Mesendoderm (in vitro differentiated cells): ENCODE measurements at regions not wholly inside any gene's neighbourhood (a gene's known extent, or its start where the extent isn't known, plus 50 kb on each side); places are given as distances from the start of the nearest gene placed in this dataset.

Source experiments
- DNase-seq: peaks from one replicate; pipeline ENCODE4 v3.0.0; 2013
- H2AK5ac ChIP-seq: 2 replicates; pipeline ENCODE4 v1.6.1; 2013; ENCODE audit warnings: low read length, inconsistent platforms
- H2BK120ac ChIP-seq: 2 replicates; pipeline ENCODE4 v1.6.1; 2013; ENCODE audit warnings: low read depth, mild to moderate bottlenecking, low read length, moderate library complexity, mixed read lengths
- H2BK15ac ChIP-seq: replicated peaks from 2 replicates; pipeline ENCODE4 v1.6.1; 2013; ENCODE audit warnings: low read depth, mild to moderate bottlenecking, moderate library complexity
- H2BK5ac ChIP-seq: 2 replicates; pipeline ENCODE4 v1.6.1; 2013; ENCODE audit warnings: low read length, inconsistent platforms
- H3K18ac ChIP-seq: 2 replicates; pipeline ENCODE4 v1.6.1; 2013; ENCODE audit warnings: mild to moderate bottlenecking, low read length, mixed read lengths
- H3K23ac ChIP-seq: one replicate; pipeline ENCODE4 v1.6.1; 2013; ENCODE audit warnings: low read length
- H3K27ac ChIP-seq: 2 replicates; pipeline ENCODE4 v1.5.1; 2013; ENCODE audit warnings: low read depth, mild to moderate bottlenecking, inconsistent platforms, low read length, moderate library complexity
- H3K27me3 ChIP-seq: 2 replicates; pipeline ENCODE4 v1.6.1; 2013; ENCODE audit warnings: low read length, control low read depth, mild to moderate bottlenecking, inconsistent platforms; ENCODE audit not compliant: insufficient read depth, poor library complexity
- H3K36me3 ChIP-seq: 2 replicates; pipeline ENCODE4 v1.6.1; 2013; ENCODE audit warnings: low read length, inconsistent platforms; ENCODE audit not compliant: control insufficient read depth, insufficient read depth
- H3K4ac ChIP-seq: one replicate; pipeline ENCODE4 v1.6.1; 2013; ENCODE audit warnings: low read depth, mild to moderate bottlenecking, low read length, moderate library complexity
- H3K4me1 ChIP-seq: 2 replicates; pipeline ENCODE4 v1.6.1; 2013; ENCODE audit warnings: low read depth, low read length, inconsistent platforms; ENCODE audit not compliant: control insufficient read depth
- H3K4me2 ChIP-seq: 2 replicates; pipeline ENCODE4 v1.6.1; 2013; ENCODE audit warnings: low read length
- H3K4me3 ChIP-seq: 2 replicates; pipeline ENCODE4 v1.5.1; 2013; ENCODE audit warnings: mild to moderate bottlenecking, low read length
- H3K56ac ChIP-seq: one replicate; pipeline ENCODE4 v1.6.1; 2013; ENCODE audit warnings: low read length
- H3K79me1 ChIP-seq: 2 replicates; pipeline ENCODE4 v1.6.1; 2013; ENCODE audit warnings: low read length, inconsistent platforms
- H3K79me2 ChIP-seq: 2 replicates; pipeline ENCODE4 v1.6.1; 2013; ENCODE audit warnings: mild to moderate bottlenecking, low read length; ENCODE audit not compliant: control insufficient read depth, insufficient read depth
- H3K9ac ChIP-seq: 2 replicates; pipeline ENCODE4 v1.6.1; 2013; ENCODE audit warnings: low read length, inconsistent platforms
- H4K5ac ChIP-seq: one replicate; pipeline ENCODE4 v1.6.1; 2013; ENCODE audit warnings: low read length
- H4K8ac ChIP-seq: one replicate; pipeline ENCODE4 v1.6.1; 2013; ENCODE audit warnings: low read depth, mild to moderate bottlenecking, control low read depth, low read length, moderate library complexity
- WGBS: extraction: QIAGEN DNeasy Blood & Tissue Kit; methylation state at CpG from one replicate; pipeline ENCODE4 v1.1.7; 2013; ENCODE audit warnings: low lambda C conversion rate, missing lambda C conversion rate; ENCODE audit not compliant: insufficient coverage; ENCODE audit errors: extremely low coverage; 5-methylcytosine and 5-hydroxymethylcytosine counted together

DNA sequence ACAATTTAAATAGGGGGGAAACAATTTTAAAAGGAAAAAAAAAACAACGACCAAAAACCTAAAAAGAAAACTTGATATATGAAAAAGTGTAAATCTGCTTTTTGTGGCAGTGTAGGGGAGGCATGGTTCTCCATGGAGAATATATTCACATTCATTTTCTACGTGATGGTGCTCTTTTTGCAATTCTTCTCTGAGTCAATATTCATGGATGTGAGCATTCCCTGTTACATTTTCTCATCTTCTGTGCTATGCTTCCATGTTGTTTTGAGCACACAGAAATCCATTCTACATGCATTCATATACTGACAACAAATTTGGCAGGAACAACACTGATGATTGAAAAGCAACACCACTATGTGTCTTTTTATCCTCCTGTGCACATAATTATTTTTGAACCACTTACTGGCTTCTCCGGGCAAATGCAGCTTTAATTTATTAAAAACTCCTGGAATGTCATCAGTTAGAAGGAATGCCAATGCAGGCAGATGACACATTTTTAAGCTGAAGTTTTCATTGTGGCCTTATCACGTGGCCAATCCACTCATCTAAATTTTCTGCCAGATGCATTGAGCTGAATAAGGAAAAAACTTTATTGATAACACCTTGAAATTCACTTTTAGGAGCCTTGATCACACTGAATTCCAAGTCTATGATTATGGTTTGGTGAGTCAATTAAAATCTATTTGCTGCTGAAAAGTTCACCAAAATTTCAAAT, 590.6 kb downstream of the NUF2 start:
- Histone ChIP-seq H3K4me1 (no peaks in the 10 kb centered on the region), H2BK120ac (no peak overlapping the region), H3K4me2 (no peak overlapping the region), H2AK5ac (no peak overlapping the region), H3K56ac (no peak overlapping the region), H3K27ac (no peak overlapping the region), H2BK15ac (no peak overlapping the region), H3K79me2 (no peaks in the 10 kb centered on the region), H3K4me3 (no peak overlapping the region), H3K27me3 (no peaks in the 10 kb centered on the region), H4K5ac (no peak overlapping the region), H3K79me1 (no peaks in the 10 kb centered on the region), H3K9ac (no peak overlapping the region), H4K8ac (no peak overlapping the region), H2BK5ac (no peak overlapping the region), H3K4ac (no peak overlapping the region), H3K23ac (no peak overlapping the region), H3K36me3 (no peaks in the 10 kb centered on the region), H3K18ac (no peak overlapping the region)
- DNase-seq, result no peak
- WGBS, result no CpG with 5 or more reads among the region's 4 CpGs

DNA sequence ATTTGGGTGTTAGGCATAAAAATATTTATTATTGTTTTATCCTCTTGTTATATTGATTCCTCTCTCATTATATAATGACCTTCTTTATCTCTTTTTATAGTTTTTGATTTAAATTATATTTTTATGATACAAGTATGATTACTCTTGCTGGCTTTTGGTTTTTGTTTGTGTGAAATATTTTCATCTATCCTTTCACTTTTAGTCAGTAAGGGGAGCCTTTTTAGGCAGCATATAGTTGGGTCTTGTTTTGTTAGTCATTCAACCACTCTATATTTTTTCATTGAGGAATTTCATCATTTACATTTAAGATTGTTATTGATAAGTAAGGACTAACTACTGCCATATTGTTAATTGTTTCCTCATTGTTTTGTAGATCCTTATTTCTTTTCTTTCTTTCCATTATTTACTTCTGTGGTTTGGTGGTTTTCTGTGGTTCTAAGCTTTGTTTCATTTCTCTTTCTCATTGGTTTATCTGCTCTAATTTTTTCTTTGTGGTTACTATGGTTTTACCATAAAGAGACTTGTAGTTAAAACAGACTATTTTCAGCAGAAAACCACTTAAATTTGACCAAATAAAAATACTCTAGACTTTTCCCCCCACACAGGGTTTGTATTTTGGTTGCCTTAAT, 593.1 kb downstream of the NUF2 start:
- no peak overlapping the region for H2AK5ac ChIP-seq
- no peaks in the 10 kb centered on the region for H3K4me1 ChIP-seq
- H2BK5ac ChIP-seq, result no peak overlapping the region
- no peak overlapping the region for H3K23ac ChIP-seq
- no peak overlapping the region for H3K18ac ChIP-seq
- no peaks in the 10 kb centered on the region for H3K36me3 ChIP-seq
- DNase-seq, result no peak
- H3K9ac ChIP-seq, result no peak overlapping the region
- H3K79me1 ChIP-seq, result no peaks in the 10 kb centered on the region
- no peak overlapping the region for H3K56ac ChIP-seq
- no peak overlapping the region for H4K5ac ChIP-seq
- no peak overlapping the region for H2BK15ac ChIP-seq
- H4K8ac ChIP-seq, result no peak overlapping the region
- H3K4ac ChIP-seq, result no peak overlapping the region
- H2BK120ac ChIP-seq, result no peak overlapping the region
- no peak overlapping the region for H3K4me2 ChIP-seq
- no peaks in the 10 kb centered on the region for H3K27me3 ChIP-seq
- no peak overlapping the region for H3K27ac ChIP-seq
- H3K4me3 ChIP-seq, result no peak overlapping the region
- no peaks in the 10 kb centered on the region for H3K79me2 ChIP-seq

DNA sequence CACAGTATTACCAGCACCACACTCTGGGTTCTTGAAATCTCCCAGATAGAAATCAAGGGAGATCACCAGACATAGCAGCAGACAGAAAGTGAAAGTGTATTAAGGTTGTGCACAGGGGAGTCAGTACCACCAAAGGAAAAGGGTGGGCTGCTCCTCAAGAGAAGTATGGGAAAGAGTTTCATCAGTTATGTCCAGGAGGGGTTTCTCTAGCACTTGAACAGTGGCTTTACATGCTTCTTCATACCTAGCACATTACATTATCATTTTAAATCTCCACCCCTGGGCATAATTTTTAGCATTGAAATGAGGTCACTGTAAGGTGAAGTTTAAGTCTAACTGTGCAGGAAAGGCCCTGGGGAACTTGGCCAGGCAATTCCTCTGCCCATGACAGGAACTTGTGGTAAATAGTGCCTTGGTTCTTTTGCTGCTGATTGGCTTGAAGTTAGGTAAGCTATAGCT, 601.0 kb downstream of the NUF2 start:
- no peak overlapping the region for H3K4ac ChIP-seq
- H2BK120ac ChIP-seq, result no peak overlapping the region
- H2AK5ac ChIP-seq, result no peak overlapping the region
- no peak overlapping the region for H3K23ac ChIP-seq
- no peak for DNase-seq
- no peaks in the 10 kb centered on the region for H3K79me1 ChIP-seq
- H3K9ac ChIP-seq, result no peak overlapping the region
- H2BK15ac ChIP-seq, result no peak overlapping the region
- no peaks in the 10 kb centered on the region for H3K79me2 ChIP-seq
- no peaks in the 10 kb centered on the region for H3K27me3 ChIP-seq
- H4K5ac ChIP-seq, result no peak overlapping the region
- H3K18ac ChIP-seq, result no peak overlapping the region
- no peak overlapping the region for H3K56ac ChIP-seq
- no peak overlapping the region for H3K4me2 ChIP-seq
- no peak overlapping the region for H2BK5ac ChIP-seq
- no peaks in the 10 kb centered on the region for H3K4me1 ChIP-seq
- H3K27ac ChIP-seq, result no peak overlapping the region
- H4K8ac ChIP-seq, result no peak overlapping the region
- H3K36me3 ChIP-seq, result no peaks in the 10 kb centered on the region
- no peak overlapping the region for H3K4me3 ChIP-seq

DNA sequence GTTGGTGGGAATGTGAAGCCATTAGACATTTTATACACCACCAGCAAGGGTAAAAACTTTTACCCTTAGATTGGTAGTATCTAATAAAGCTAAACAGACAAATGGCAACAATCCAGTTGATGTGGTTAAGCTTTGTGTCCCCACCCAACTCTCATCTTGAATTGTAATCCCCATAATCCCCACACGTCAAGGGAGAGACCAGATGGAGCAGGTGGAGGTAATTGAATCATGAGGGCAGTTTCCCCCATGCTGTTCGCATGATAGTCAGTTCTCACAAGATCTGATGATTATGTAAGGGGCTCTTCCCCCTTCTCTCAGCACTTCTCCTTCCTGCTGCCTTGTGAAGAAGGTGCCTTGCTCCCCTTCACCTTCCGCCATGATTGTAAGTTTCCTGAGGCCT, 602.3 kb downstream of the NUF2 start:
- WGBS, result no CpG with 5 or more reads among the region's 3 CpGs
- no peak overlapping the region for H2AK5ac ChIP-seq
- no peak overlapping the region for H4K8ac ChIP-seq

DNA sequence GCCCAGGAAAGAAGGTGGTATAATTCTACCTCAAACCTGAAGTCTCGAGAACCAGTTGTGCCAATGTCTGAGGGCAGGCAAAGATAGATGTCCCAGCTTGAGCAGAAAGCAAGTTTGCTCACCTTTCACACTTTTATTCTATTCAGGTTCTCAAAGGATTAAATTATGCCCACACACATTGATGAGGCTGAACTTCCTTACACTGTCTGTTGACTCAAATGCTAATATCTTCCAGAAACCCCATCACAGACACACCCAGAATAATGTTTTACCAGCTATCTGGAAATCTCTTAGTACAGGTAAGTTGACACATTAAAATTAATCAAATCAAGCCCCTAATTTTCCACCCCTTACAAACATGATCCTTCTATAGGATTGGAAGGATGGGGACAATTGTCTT, 605.7 kb downstream of the NUF2 start:
- Histone ChIP-seq H3K36me3 (no peaks in the 10 kb centered on the region), H3K23ac (no peak overlapping the region), H2BK5ac (no peak overlapping the region), H3K4me3 (no peak overlapping the region), H3K9ac (no peak overlapping the region), H2BK120ac (no peak overlapping the region), H4K5ac (no peak overlapping the region), H3K27ac (no peak overlapping the region), H3K79me2 (no peaks in the 10 kb centered on the region), H3K79me1 (no peaks in the 10 kb centered on the region), H3K4ac (no peak overlapping the region), H2AK5ac (no peak overlapping the region), H3K4me1 (no peaks in the 10 kb centered on the region), H2BK15ac (no peak overlapping the region), H3K18ac (no peak overlapping the region), H3K27me3 (no peaks in the 10 kb centered on the region), H4K8ac (no peak overlapping the region), H3K56ac (no peak overlapping the region), H3K4me2 (no peak overlapping the region)
- DNase-seq, result no peak
- WGBS, result no CpG with 5 or more reads among the region's 1 CpG

More for the DNA sequence above, 602.3 kb downstream of the NUF2 start:
- H3K27ac ChIP-seq, result no peak overlapping the region
- H3K56ac ChIP-seq, result no peak overlapping the region
- H4K5ac ChIP-seq, result no peak overlapping the region
- no peak overlapping the region for H3K9ac ChIP-seq
- no peaks in the 10 kb centered on the region for H3K36me3 ChIP-seq
- no peak overlapping the region for H3K4me2 ChIP-seq
- H2BK5ac ChIP-seq, result no peak overlapping the region
- H3K27me3 ChIP-seq, result no peaks in the 10 kb centered on the region
- H3K79me1 ChIP-seq, result no peaks in the 10 kb centered on the region
- no peak overlapping the region for H2BK15ac ChIP-seq
- no peaks in the 10 kb centered on the region for H3K4me1 ChIP-seq
- DNase-seq, result peak; percentile 18
- H3K79me2 ChIP-seq, result no peaks in the 10 kb centered on the region
- H3K23ac ChIP-seq, result no peak overlapping the region
- no peak overlapping the region for H3K4me3 ChIP-seq
- no peak overlapping the region for H2BK120ac ChIP-seq
- no peak overlapping the region for H3K18ac ChIP-seq
- no peak overlapping the region for H3K4ac ChIP-seq

DNA sequence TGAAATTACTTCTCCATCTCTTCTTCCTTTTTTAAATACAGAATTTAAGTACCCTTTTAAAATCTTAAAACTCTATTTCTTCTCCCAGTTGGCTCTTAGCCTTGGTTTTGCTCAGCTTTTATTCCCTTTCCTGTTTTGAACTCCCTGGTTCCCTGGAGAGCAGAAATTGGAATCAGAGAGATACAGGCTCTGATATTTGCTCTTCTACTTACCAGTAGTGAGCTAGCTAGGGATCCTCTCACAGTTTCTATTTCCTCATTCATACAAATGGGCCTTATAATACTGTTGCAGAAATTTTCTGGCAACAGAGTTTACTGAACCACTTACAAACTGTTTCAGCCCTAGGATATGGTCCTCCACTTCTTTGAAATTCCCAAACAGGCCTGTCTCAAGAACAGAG, 606.3 kb downstream of the NUF2 start:
- H2BK120ac ChIP-seq, result no peak overlapping the region
- no peaks in the 10 kb centered on the region for H3K79me2 ChIP-seq
- no peak overlapping the region for H3K4me3 ChIP-seq
- H3K4me1 ChIP-seq, result no peaks in the 10 kb centered on the region
- no peak overlapping the region for H2AK5ac ChIP-seq
- H3K4me2 ChIP-seq, result no peak overlapping the region
- no peaks in the 10 kb centered on the region for H3K36me3 ChIP-seq
- no peak overlapping the region for H3K4ac ChIP-seq
- no peak overlapping the region for H3K9ac ChIP-seq
- no peaks in the 10 kb centered on the region for H3K27me3 ChIP-seq
- no peak overlapping the region for H3K56ac ChIP-seq
- H3K79me1 ChIP-seq, result no peaks in the 10 kb centered on the region
- no peak overlapping the region for H2BK5ac ChIP-seq
- H4K5ac ChIP-seq, result no peak overlapping the region
- H3K18ac ChIP-seq, result no peak overlapping the region
- H3K27ac ChIP-seq, result no peak overlapping the region
- no peak overlapping the region for H3K23ac ChIP-seq
- no peak overlapping the region for H2BK15ac ChIP-seq
- peak; percentile 16 for DNase-seq
- H4K8ac ChIP-seq, result no peak overlapping the region
